Panc1 (cell line): ENCODE measurements at regions not wholly inside any gene's neighbourhood (a gene's known extent, or its start where the extent isn't known, plus 50 kb on each side); places are given as distances from the start of the nearest gene placed in this dataset.

Experiments used
- CTCF ChIP-seq: fragments of 450-650 bp; IDR thresholded peaks from 2 replicates; pipeline ENCODE4 v1.5.1; 2017; ENCODE audit warnings: mild to moderate bottlenecking
- POLR2AphosphoS5 ChIP-seq: IDR thresholded peaks from 2 replicates; pipeline ENCODE4 v1.6.1; 2012; ENCODE audit warnings: mild to moderate bottlenecking, low read depth, low read length, moderate library complexity
- REST ChIP-seq, 2 experiments: IDR thresholded peaks; 2 replicates each; pipeline ENCODE4 v1.6.1; 2011 to 2012; ENCODE audit warnings: low read depth in 2 of 2, control low read depth in 1 of 2, low read length in 1 of 2, mild to moderate bottlenecking in 1 of 2, moderate library complexity in 1 of 2; ENCODE audit not compliant: insufficient read depth in 1 of 2

DNA sequence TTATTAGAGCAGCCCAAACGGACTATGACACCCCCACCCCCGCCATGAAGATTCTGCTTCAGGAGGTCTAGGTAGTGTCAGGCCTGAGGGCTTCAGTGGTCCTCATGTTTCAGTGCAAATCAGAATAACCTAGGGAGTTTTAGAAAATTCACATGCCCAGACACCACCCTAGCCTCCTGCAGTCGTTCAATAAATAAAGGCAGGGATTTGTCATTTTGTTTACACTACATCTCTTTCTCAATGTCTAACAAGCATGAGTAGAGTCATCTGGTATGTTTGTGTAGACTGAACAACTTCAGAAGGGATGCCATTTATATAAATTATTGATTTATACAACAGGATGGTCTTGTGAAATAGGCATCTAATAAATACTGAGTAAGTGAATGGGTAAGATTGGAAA is 112.1 kb upstream of the SERPINE2 start:
- TF ChIP-seq REST (IDR thresholded peaks at IDR 0.05; ENCODE audit: insufficient read depth in 1 of 2, low read depth in 2 of 2, low read length in 1 of 2): no peak
- no peak for TF ChIP-seq CTCF
- no peak for TF ChIP-seq POLR2AphosphoS5
